Progenitor cell of endocrine pancreas (in vitro differentiated cells): ENCODE measurements at regions not wholly inside any gene's neighbourhood (a gene's known extent, or its start where the extent isn't known, plus 50 kb on each side); places are given as distances from the start of the nearest gene placed in this dataset.
A peak's percentile ranks its signal among the peaks of the same experiment; 100 is the strongest.
"Not testable (repeated sequence)": the region's sequence is repeated elsewhere in the genome, so short reads cannot be mapped to it uniquely, and the experiment has no call there.

Source experiments
- DNase-seq: peaks from one replicate; pipeline ENCODE4 v3.0.0; 2021; ENCODE audit warnings: low spot score; ENCODE audit not compliant: unreplicated experiment
- H3K27ac Mint-ChIP-seq: 2 replicates; pipeline ENCODE4 v1.8.0; 2021; ENCODE audit warnings: mild to moderate bottlenecking, moderate library complexity, mixed read lengths
- H3K27me3 Mint-ChIP-seq: 2 replicates; pipeline ENCODE4 v1.8.0; 2021; ENCODE audit warnings: mixed read lengths
- H3K36me3 Mint-ChIP-seq: 2 replicates; pipeline ENCODE4 v1.8.0; 2022; ENCODE audit warnings: mixed read lengths; ENCODE audit not compliant: insufficient read depth
- H3K4me1 Mint-ChIP-seq: 2 replicates; pipeline ENCODE4 v1.8.0; 2021; ENCODE audit warnings: low read depth, mixed read lengths
- H3K4me3 Mint-ChIP-seq: 2 replicates; pipeline ENCODE4 v1.8.0; 2021; ENCODE audit warnings: low read depth, mild to moderate bottlenecking, moderate library complexity, mixed read lengths
- H3K9me3 Mint-ChIP-seq: 2 replicates; pipeline ENCODE4 v1.8.0; 2021; ENCODE audit warnings: low read depth, mixed read lengths
- TF ChIP-seq, protein P1 (sequence below): fragments of 200-600 bp; sonication (generic); IDR thresholded peaks from one replicate; pipeline ENCODE4 v1.5.0; 2021; ENCODE audit warnings: antibody characterized with exemption, mild to moderate bottlenecking; ENCODE audit not compliant: unreplicated experiment

DNA sequence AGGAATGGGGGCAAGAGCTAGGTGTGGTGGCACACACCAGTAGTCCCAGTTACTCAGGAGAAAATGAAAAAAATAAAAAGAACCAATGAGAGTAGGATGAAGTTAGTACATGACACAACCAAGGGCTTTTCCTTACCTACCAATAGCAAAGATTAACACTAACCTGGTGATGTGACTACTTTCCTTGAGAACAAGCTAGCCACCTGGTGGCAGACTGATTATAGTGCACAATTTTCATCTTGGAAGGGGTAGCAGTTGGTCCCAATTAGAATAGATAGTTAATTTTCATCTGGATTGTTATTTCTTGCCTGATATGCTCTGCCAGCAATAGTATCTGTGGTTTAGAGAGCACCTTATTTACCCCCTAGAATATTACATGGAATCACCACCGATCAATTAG lies 1216.8 kb upstream of the PABPC4L start:
- no peak overlapping the region for H3K4me3 Mint-ChIP-seq
- no peaks in the 10 kb centered on the region for H3K27me3 Mint-ChIP-seq
- no peak for DNase-seq
- H3K4me1 Mint-ChIP-seq, result no peaks in the 10 kb centered on the region
- no peaks in the 10 kb centered on the region for H3K36me3 Mint-ChIP-seq
- H3K27ac Mint-ChIP-seq, result no peak overlapping the region
- peaks cover 5% of the 10 kb centered on the region for H3K9me3 Mint-ChIP-seq
- TF ChIP-seq, protein P1, sequence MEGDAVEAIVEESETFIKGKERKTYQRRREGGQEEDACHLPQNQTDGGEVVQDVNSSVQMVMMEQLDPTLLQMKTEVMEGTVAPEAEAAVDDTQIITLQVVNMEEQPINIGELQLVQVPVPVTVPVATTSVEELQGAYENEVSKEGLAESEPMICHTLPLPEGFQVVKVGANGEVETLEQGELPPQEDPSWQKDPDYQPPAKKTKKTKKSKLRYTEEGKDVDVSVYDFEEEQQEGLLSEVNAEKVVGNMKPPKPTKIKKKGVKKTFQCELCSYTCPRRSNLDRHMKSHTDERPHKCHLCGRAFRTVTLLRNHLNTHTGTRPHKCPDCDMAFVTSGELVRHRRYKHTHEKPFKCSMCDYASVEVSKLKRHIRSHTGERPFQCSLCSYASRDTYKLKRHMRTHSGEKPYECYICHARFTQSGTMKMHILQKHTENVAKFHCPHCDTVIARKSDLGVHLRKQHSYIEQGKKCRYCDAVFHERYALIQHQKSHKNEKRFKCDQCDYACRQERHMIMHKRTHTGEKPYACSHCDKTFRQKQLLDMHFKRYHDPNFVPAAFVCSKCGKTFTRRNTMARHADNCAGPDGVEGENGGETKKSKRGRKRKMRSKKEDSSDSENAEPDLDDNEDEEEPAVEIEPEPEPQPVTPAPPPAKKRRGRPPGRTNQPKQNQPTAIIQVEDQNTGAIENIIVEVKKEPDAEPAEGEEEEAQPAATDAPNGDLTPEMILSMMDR, result peak; percentile 40

DNA sequence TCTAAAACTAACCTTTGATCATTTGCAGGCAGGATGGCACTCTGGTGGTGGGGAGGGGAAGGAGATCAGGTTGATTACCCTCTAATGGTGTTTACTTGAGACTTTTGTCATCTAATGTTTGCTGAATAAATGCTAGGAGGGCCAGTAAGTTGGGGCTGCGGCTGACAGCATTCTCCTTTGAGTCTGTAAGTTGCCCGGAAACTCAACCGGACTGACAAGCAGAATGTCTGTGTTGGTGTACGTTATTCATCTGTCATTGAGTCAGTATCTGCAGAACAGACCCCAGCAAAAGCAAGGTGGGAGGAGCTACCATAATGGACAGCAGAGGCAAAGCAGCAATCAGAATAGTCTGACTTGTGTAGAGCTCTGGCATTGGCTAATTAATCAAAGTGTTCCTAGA lies 1210.6 kb upstream of the PABPC4L start:
- no peak overlapping the region for H3K4me3 Mint-ChIP-seq
- no peak for DNase-seq
- no peak overlapping the region for H3K27ac Mint-ChIP-seq
- TF ChIP-seq, protein P1, result no peak
- H3K27me3 Mint-ChIP-seq, result no peaks in the 10 kb centered on the region
- H3K9me3 Mint-ChIP-seq, result peaks cover 17% of the 10 kb centered on the region
- H3K36me3 Mint-ChIP-seq, result peaks cover 3% of the 10 kb centered on the region
- peaks cover 4% of the 10 kb centered on the region for H3K4me1 Mint-ChIP-seq

DNA sequence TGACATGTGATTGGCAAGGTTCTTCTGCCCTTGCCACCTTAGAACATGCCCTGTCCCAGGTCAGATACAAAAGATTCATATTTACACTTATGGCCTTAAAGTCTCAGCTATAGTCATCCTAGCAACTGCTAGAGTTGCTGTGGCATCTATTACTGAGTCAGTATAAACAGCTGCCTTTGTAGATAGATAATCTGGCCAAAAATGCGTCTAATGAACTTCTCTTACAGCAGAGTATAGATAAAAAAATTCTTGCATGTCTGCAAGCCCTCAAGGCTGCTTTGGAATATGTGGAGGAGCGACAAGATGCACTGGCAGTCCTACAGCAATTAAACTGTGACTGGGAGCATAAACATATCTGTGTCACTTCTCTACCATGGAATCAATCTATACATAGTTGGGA lies 1209.7 kb upstream of the PABPC4L start:
- no peak for DNase-seq
- peaks cover 17% of the 10 kb centered on the region for H3K9me3 Mint-ChIP-seq
- no peaks in the 10 kb centered on the region for H3K27me3 Mint-ChIP-seq
- TF ChIP-seq, protein P1, result no peak
- H3K36me3 Mint-ChIP-seq, result peaks cover 3% of the 10 kb centered on the region
- no peak overlapping the region for H3K27ac Mint-ChIP-seq
- peaks cover 4% of the 10 kb centered on the region for H3K4me1 Mint-ChIP-seq
- no peak overlapping the region for H3K4me3 Mint-ChIP-seq

DNA sequence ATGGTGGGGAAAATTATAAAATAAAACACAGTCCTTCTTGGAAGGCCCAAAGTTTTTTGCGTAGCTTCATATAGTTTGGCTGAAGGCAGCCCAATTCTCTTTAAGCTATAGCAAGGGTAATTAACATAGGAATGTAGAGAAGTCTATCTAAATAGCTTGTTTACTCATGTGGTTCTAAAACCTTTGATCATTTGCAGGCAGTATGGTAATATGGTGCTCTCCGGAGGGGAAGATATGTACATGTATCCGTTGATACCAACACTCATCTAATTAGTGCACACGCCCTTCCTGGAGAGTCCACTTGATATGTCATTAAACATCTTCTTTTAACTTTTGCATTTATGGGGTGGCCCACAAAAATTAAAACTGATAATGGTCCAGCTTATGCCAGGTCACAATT lies 1207.7 kb upstream of the PABPC4L start:
- H3K4me1 Mint-ChIP-seq, DNase-seq, H3K4me3 Mint-ChIP-seq, H3K36me3 Mint-ChIP-seq, H3K27ac Mint-ChIP-seq, H3K27me3 Mint-ChIP-seq: not testable (repeated sequence)
- H3K9me3 Mint-ChIP-seq, result peaks cover 29% of the 10 kb centered on the region

DNA sequence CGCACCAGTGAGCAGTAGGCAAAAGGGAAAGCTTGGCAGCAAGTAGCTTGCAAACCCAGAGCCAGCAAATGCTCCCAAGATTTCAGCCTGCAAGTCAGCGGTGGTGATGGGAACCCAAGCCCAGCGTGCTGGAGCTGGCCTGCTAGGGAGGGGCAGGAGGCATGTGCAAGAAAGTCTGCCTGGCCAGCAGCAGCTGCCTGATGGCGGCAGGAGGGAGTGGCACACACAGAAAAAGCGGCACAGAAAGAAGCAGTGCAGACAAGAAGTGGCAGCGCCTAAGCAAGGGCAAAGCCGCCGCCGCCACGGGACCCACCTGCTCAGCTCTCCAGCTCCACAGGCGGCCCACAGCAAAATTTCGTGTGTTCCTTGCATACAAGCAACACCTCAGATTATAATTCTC lies 1206.5 kb upstream of the PABPC4L start:
- H3K9me3 Mint-ChIP-seq, result peaks cover 34% of the 10 kb centered on the region
- no peak overlapping the region for H3K4me3 Mint-ChIP-seq
- no peak for DNase-seq
- peaks cover 4% of the 10 kb centered on the region for H3K4me1 Mint-ChIP-seq
- peaks cover 7% of the 10 kb centered on the region for H3K36me3 Mint-ChIP-seq
- TF ChIP-seq, protein P1, result no peak
- H3K27me3 Mint-ChIP-seq, result no peaks in the 10 kb centered on the region
- no peak overlapping the region for H3K27ac Mint-ChIP-seq

DNA sequence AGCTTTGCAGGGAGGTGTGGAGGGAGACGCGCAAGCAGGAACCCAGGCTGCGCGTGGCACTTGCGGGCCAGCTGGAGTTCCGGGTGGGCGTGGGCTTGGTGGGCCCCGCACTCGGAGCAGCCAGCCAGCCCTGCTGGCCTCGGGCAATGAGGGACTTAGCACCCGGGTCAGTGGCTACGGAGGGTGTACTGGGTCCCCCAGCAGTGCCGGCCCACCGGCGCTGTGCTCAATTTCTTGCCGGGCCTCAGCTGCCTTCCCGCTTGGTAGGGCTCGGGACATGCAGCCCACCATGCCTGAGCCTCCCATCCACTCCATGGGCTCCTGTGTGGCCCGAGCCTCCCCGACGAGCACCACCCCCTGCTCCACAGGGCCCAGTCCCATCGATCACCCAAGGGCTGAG lies 1205.0 kb upstream of the PABPC4L start:
- H3K4me3 Mint-ChIP-seq, H3K27ac Mint-ChIP-seq, H3K36me3 Mint-ChIP-seq, DNase-seq, H3K27me3 Mint-ChIP-seq, H3K4me1 Mint-ChIP-seq: not testable (repeated sequence)
- H3K9me3 Mint-ChIP-seq, result peaks cover 27% of the 10 kb centered on the region
